Right lobe of liver (tissue), 6 donors: ENCODE measurements at regions not wholly inside any gene's neighbourhood (a gene's known extent, or its start where the extent isn't known, plus 50 kb on each side); places are given as distances from the start of the nearest gene placed in this dataset.

Experiments used
- ATAC-seq, 4 donors: fragments of 200-7000 bp; cut with Tn5 transposase; one replicate each; pipeline ENCODE4 v1.9.1; 2020; ENCODE audit warnings: mild to moderate bottlenecking in 4 of 4, moderate library complexity in 4 of 4
- DNase-seq, 3 donors: peaks; one replicate each; pipeline ENCODE4 v3.0.0-alpha.2; 2020
- H3K27ac ChIP-seq, 3 donors: fragments of 200-600 bp; one replicate each; pipeline ENCODE4 v1.8.0; 2022
- H3K27me3 ChIP-seq, 2 donors: fragments of 200-600 bp; one replicate each; pipeline ENCODE4 v1.8.0; 2022
- H3K36me3 ChIP-seq, 4 donors: fragments of 200-600 bp; sonication (generic) in 1 of 4; one replicate each; pipeline versions ENCODE4 v1.5.1 to v1.8.0; 2017 to 2022; ENCODE audit warnings: control low read depth in 1 of 4
- H3K4me1 ChIP-seq, 4 donors: fragments of 200-600 bp; sonication (generic) in 1 of 4; one replicate each; pipeline versions ENCODE4 v1.5.1 to v1.8.0; 2017 to 2022; ENCODE audit warnings: control low read depth in 1 of 4
- H3K4me3 ChIP-seq, 3 donors: fragments of 200-600 bp; one replicate each; pipeline ENCODE4 v1.8.0; 2022
- H3K9me3 ChIP-seq, 4 donors: fragments of 200-600 bp; sonication (generic) in 1 of 4; one replicate each; pipeline versions ENCODE4 v1.5.1 to v1.8.0; 2017 to 2022; ENCODE audit warnings: control low read depth in 1 of 4
- CTCF ChIP-seq, 4 donors: fragments of 200-600 bp in 3 of 4; fragments of 450-650 bp in 1 of 4; IDR thresholded peaks; one replicate each; pipeline versions ENCODE4 v1.5.1 to v1.8.0; 2016 to 2022; ENCODE audit warnings: antibody characterized with exemption in 4 of 4, mild to moderate bottlenecking in 2 of 4
- POLR2A ChIP-seq: fragments of 450-650 bp; IDR thresholded peaks from one replicate; pipeline ENCODE4 v1.6.1; 2017; ENCODE audit warnings: antibody characterized with exemption, mild to moderate bottlenecking
- WGBS: methylation state at CpG from one replicate; pipeline ENCODE4 v1.1.6; 2018; ENCODE audit warnings: low coverage, low lambda C conversion rate; ENCODE audit not compliant: insufficient coverage; ENCODE audit errors: missing lambda C conversion rate; 5-methylcytosine and 5-hydroxymethylcytosine counted together
- intact Hi-C, 2 donors: fragments of 100-400 bp; cut with DNase I; formaldehyde crosslinking; loops; one replicate each; pipeline versions ENCODE4 v1.11.2 to v1.14.1; 2022
- donor health status: DM: no; HTN: yes; CAD: no.
- donor health status: DM: no; HTN: no; CAD: no.
- donor health status: DM: no; HTN: no; CAD: no.
- donor health status: DM: no; HTN: yes; CAD: no.
- donor health status: DM: no; HTN: yes; CAD: no.

- Histone ChIP-seq H3K27me3 (no peaks in the 10 kb centered on the region), H3K4me1 (peaks cover 0 to 5% (median 0%) of the 10 kb centered on the region in 4 donors), H3K27ac (no peak overlapping the region), H3K36me3 (no peaks in the 10 kb centered on the region), H3K9me3 (no peaks in the 10 kb centered on the region), H3K4me3 (no peak overlapping the region)
- ATAC-seq (peak in 1 of 4 donors; percentile 7), DNase-seq (peak in 1 of 3 donors; percentile 45)
- TF ChIP-seq POLR2A, result no peak
- TF ChIP-seq CTCF (IDR thresholded peaks at IDR 0.05), result no peak
- intact Hi-C loops, result no loop called here
- WGBS, result 65% methylated on average over 2 of the region's 22 CpGs
These were observed 65.9 kb upstream of the TNRC6C start for GRCh38 chr17:77892469-77893143.

GRCh38 chr17:77893144-77894044 lies 65.1 kb upstream of the TNRC6C start:
- intact Hi-C loops, result no loop called here
- H3K4me1 ChIP-seq, result no peaks in the 10 kb centered on the region
- DNase-seq (no peak), ATAC-seq (no peak)
- H3K27ac ChIP-seq, result no peak overlapping the region
- no peak for TF ChIP-seq CTCF (IDR thresholded peaks at IDR 0.05)
- no peak for TF ChIP-seq POLR2A
- H3K27me3 ChIP-seq, result no peaks in the 10 kb centered on the region
- no peak overlapping the region for H3K4me3 ChIP-seq
- H3K36me3 ChIP-seq, result no peaks in the 10 kb centered on the region
- 71% methylated on average over 15 of the region's 23 CpGs for WGBS
- no peaks in the 10 kb centered on the region for H3K9me3 ChIP-seq

- TF ChIP-seq POLR2A, result no peak
- no peak for TF ChIP-seq CTCF (IDR thresholded peaks at IDR 0.05)
- no peaks in the 10 kb centered on the region for H3K9me3 ChIP-seq
- ATAC-seq, result no peak
- H3K4me3 ChIP-seq, result no peak overlapping the region
- intact Hi-C loops, result no loop called here
- H3K27ac ChIP-seq, result no peak overlapping the region
- no peaks in the 10 kb centered on the region for H3K4me1 ChIP-seq
- DNase-seq, result peak in 1 of 3 donors; percentile 44
- 40% methylated on average over 1 of the region's 14 CpGs for WGBS
- H3K36me3 ChIP-seq, result no peaks in the 10 kb centered on the region
- H3K27me3 ChIP-seq, result no peaks in the 10 kb centered on the region
These were observed 64.2 kb upstream of the TNRC6C start for GRCh38 chr17:77894126-77894956.

GRCh38 chr17:77897741-77898301 lies 60.7 kb upstream of the TNRC6C start:
- TF ChIP-seq CTCF (IDR thresholded peaks at IDR 0.05), result no peak
- no peak for TF ChIP-seq POLR2A
- Histone ChIP-seq H3K36me3 (no peaks in the 10 kb centered on the region), H3K4me1 (no peaks in the 10 kb centered on the region), H3K27ac (no peak overlapping the region), H3K4me3 (no peak overlapping the region), H3K9me3 (no peaks in the 10 kb centered on the region), H3K27me3 (no peaks in the 10 kb centered on the region)
- ATAC-seq, result no peak
- no peak for DNase-seq
- intact Hi-C loops, result no loop called here
- WGBS, result 74% methylated on average over 5 of the region's 6 CpGs
